Prostate gland (tissue), 2 donors: ENCODE measurements at regions not wholly inside any gene's neighbourhood (a gene's known extent, or its start where the extent isn't known, plus 50 kb on each side); places are given as distances from the start of the nearest gene placed in this dataset.

Source experiments
- POLR2AphosphoS5 ChIP-seq: sonication (generic); formaldehyde crosslinking; IDR thresholded peaks from one replicate; pipeline ENCODE4 v1.6.1; 2017; ENCODE audit warnings: antibody characterized with exemption
- TF ChIP-seq, protein P1 (sequence below), 4 experiments: fragments of 200-600 bp in 2 of 4; fragments of 450-650 bp in 2 of 4; sonication (generic) in 2 of 4; IDR thresholded peaks; 1 replicate in 3 of 4; 2 replicates in 1 of 4; pipeline ENCODE4 v1.5.1; 2016 to 2019; ENCODE audit warnings: antibody characterized with exemption in 4 of 4, mild to moderate bottlenecking in 2 of 4, moderate library complexity in 2 of 4

GRCh38 chr1:219774386-219774785 lies 154.0 kb downstream of the SLC30A10 start:
- no peak for TF ChIP-seq POLR2AphosphoS5
- TF ChIP-seq, protein P1, sequence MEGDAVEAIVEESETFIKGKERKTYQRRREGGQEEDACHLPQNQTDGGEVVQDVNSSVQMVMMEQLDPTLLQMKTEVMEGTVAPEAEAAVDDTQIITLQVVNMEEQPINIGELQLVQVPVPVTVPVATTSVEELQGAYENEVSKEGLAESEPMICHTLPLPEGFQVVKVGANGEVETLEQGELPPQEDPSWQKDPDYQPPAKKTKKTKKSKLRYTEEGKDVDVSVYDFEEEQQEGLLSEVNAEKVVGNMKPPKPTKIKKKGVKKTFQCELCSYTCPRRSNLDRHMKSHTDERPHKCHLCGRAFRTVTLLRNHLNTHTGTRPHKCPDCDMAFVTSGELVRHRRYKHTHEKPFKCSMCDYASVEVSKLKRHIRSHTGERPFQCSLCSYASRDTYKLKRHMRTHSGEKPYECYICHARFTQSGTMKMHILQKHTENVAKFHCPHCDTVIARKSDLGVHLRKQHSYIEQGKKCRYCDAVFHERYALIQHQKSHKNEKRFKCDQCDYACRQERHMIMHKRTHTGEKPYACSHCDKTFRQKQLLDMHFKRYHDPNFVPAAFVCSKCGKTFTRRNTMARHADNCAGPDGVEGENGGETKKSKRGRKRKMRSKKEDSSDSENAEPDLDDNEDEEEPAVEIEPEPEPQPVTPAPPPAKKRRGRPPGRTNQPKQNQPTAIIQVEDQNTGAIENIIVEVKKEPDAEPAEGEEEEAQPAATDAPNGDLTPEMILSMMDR (IDR thresholded peaks at IDR 0.05): no peak
